ENCODE measurements at regions not wholly inside any gene's neighbourhood (a gene's known extent, or its start where the extent isn't known, plus 50 kb on each side); places are given as distances from the start of the nearest gene placed in this dataset.

DNA sequence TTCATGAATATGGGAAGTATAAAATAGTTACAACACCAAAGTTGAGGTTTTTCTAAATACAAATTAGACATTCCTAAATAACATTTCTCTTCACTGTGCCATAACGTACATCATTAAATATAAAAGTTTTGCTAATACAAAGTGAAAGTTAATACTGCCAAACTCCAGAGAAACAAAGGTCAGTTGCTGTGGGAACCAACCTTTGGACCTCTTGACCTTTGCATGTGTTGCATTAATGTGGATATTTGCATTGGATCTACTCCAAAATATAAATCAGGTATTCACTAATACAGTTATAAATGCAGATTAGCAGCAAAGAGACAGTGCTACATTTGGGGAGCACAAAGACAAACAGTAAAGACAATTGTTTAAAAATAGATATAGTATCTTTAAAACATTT lies 366.0 kb upstream of the USP15 start:
- H3K36me3 ChIP-seq (ENCODE audit: control insufficient read depth, insufficient read depth, low read length), result no peaks in the 10 kb centered on the region
- no peak overlapping the region for H3K4me3 ChIP-seq (ENCODE audit: low read depth, low read length)
- no peaks in the 10 kb centered on the region for H3K27me3 ChIP-seq (ENCODE audit: control insufficient read depth, insufficient read depth, low read length)
- Mint-ChIP-seq H3K27ac (no peak overlapping the region), H3K4me1 (peaks cover 0 to 3% (median 0%) of the 10 kb centered on the region in 4 donors), H3K4me3 (no peak overlapping the region), H3K9me3 (peaks cover 4 to 11% (median 8%) of the 10 kb centered on the region in 7 donors), H3K27me3 (peaks cover 4% of the 10 kb centered on the region), H3K36me3 (peaks cover 5% of the 10 kb centered on the region)
- no peak overlapping the region for H3K27ac ChIP-seq (ENCODE audit: insufficient read depth, low read length, poor library complexity, severe bottlenecking)
- no peaks in the 10 kb centered on the region for H3K4me1 ChIP-seq (ENCODE audit: control insufficient read depth, insufficient read depth, low read length, poor library complexity, severe bottlenecking)
- ATAC-seq (ENCODE audit: low read depth in 2 of 2), result no peak
- peaks cover 3 to 14% of the 10 kb centered on the region in 2 experiments for H3K9me3 ChIP-seq (ENCODE audit: control insufficient read depth in 2 of 2, low read length in 2 of 2)
- DNase-seq, result no peak

- no peak overlapping the region for H3K4me3 ChIP-seq (ENCODE audit: low read depth, low read length)
- Mint-ChIP-seq H3K36me3 (peaks cover 5% of the 10 kb centered on the region), H3K4me3 (no peak overlapping the region), H3K9me3 (peaks cover 5 to 16% (median 9%) of the 10 kb centered on the region in 7 donors), H3K4me1 (peaks cover 0 to 3% (median 0%) of the 10 kb centered on the region in 4 donors), H3K27ac (no peak overlapping the region), H3K27me3 (no peaks in the 10 kb centered on the region)
- H3K27ac ChIP-seq (ENCODE audit: insufficient read depth, low read length, poor library complexity, severe bottlenecking), result no peak overlapping the region
- H3K27me3 ChIP-seq (ENCODE audit: control insufficient read depth, insufficient read depth, low read length), result no peaks in the 10 kb centered on the region
- no peak for ATAC-seq (ENCODE audit: low read depth in 2 of 2)
- H3K36me3 ChIP-seq (ENCODE audit: control insufficient read depth, insufficient read depth, low read length), result no peaks in the 10 kb centered on the region
- DNase-seq, result no peak
- peaks cover 3 to 14% of the 10 kb centered on the region in 2 experiments for H3K9me3 ChIP-seq (ENCODE audit: control insufficient read depth in 2 of 2, low read length in 2 of 2)
- no peaks in the 10 kb centered on the region for H3K4me1 ChIP-seq (ENCODE audit: control insufficient read depth, insufficient read depth, low read length, poor library complexity, severe bottlenecking)
These were observed 363.8 kb upstream of the USP15 start for GRCh38 chr12:61896436-61896835.

DNA sequence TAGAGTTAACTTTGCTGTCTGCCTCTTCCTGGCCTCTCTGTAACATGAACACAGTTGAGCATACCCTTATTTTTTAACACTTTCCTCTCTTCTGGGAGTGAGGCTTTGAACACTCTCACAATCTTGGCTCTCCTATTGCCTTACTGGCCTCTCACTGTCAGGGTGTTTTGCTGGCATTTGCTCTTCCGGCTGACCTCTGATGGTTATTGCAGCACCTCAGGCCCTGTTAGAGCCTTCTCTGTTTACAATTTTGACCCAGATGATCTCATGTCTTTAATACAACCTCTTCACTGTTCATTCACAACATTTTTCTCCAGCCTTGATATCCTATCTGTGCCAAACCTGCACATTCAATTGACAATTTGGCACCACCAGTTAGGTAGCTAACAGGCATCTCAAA lies 357.8 kb upstream of the USP15 start:
- H3K4me1 Mint-ChIP-seq, result peaks cover 0 to 5% (median 0%) of the 10 kb centered on the region in 4 donors
- H3K27me3 ChIP-seq (ENCODE audit: control insufficient read depth, insufficient read depth, low read length), result no peaks in the 10 kb centered on the region
- DNase-seq, result no peak
- no peaks in the 10 kb centered on the region for H3K36me3 ChIP-seq (ENCODE audit: control insufficient read depth, insufficient read depth, low read length)
- H3K9me3 ChIP-seq (ENCODE audit: control insufficient read depth in 2 of 2, low read length in 2 of 2), result peaks cover 3 to 14% of the 10 kb centered on the region in 2 experiments
- no peak overlapping the region for H3K4me3 ChIP-seq (ENCODE audit: low read depth, low read length)
- H3K27me3 Mint-ChIP-seq, result no peaks in the 10 kb centered on the region
- no peak overlapping the region for H3K4me3 Mint-ChIP-seq
- ATAC-seq (ENCODE audit: low read depth in 2 of 2), result no peak
- H3K4me1 ChIP-seq (ENCODE audit: control insufficient read depth, insufficient read depth, low read length, poor library complexity, severe bottlenecking), result no peaks in the 10 kb centered on the region
- peak overlapping the region in 2 of 3 donors; percentile 2 to 3 for H3K27ac Mint-ChIP-seq
- H3K36me3 Mint-ChIP-seq, result peaks cover 10% of the 10 kb centered on the region
- no peak overlapping the region for H3K27ac ChIP-seq (ENCODE audit: insufficient read depth, low read length, poor library complexity, severe bottlenecking)
- peaks cover 2 to 18% (median 11%) of the 10 kb centered on the region in 7 donors for H3K9me3 Mint-ChIP-seq

GRCh38 chr12:61911113-61911512 lies 349.1 kb upstream of the USP15 start:
- H3K4me1 Mint-ChIP-seq, result peaks cover 0 to 3% (median 0%) of the 10 kb centered on the region in 4 donors
- peaks cover 0 to 10% (median 4%) of the 10 kb centered on the region in 7 donors for H3K9me3 Mint-ChIP-seq
- no peak overlapping the region for H3K4me3 Mint-ChIP-seq
- no peaks in the 10 kb centered on the region for H3K27me3 Mint-ChIP-seq
- Histone ChIP-seq H3K4me1 (ENCODE audit: control insufficient read depth, insufficient read depth, low read length, poor library complexity, severe bottlenecking) (no peaks in the 10 kb centered on the region), H3K27ac (ENCODE audit: insufficient read depth, low read length, poor library complexity, severe bottlenecking) (no peak overlapping the region), H3K27me3 (ENCODE audit: control insufficient read depth, insufficient read depth, low read length) (no peaks in the 10 kb centered on the region), H3K9me3 (ENCODE audit: control insufficient read depth in 2 of 2, low read length in 2 of 2) (no peaks in the 10 kb centered on the region), H3K36me3 (ENCODE audit: control insufficient read depth, insufficient read depth, low read length) (no peaks in the 10 kb centered on the region), H3K4me3 (ENCODE audit: low read depth, low read length) (no peak overlapping the region)
- peaks cover 12% of the 10 kb centered on the region for H3K36me3 Mint-ChIP-seq
- ATAC-seq (ENCODE audit: low read depth in 2 of 2) (no peak), DNase-seq (no peak)
- no peak overlapping the region for H3K27ac Mint-ChIP-seq

GRCh38 chr12:61915420-61915819 lies 344.8 kb upstream of the USP15 start:
- no peak overlapping the region for H3K27ac Mint-ChIP-seq
- H3K9me3 Mint-ChIP-seq, result peaks cover 0 to 10% (median 0%) of the 10 kb centered on the region in 7 donors
- no peaks in the 10 kb centered on the region for H3K27me3 Mint-ChIP-seq
- H3K4me3 Mint-ChIP-seq, result no peak overlapping the region
- H3K27me3 ChIP-seq (ENCODE audit: control insufficient read depth, insufficient read depth, low read length), result no peaks in the 10 kb centered on the region
- no peak for ATAC-seq (ENCODE audit: low read depth in 2 of 2)
- H3K4me1 Mint-ChIP-seq, result peaks cover 0 to 3% (median 1%) of the 10 kb centered on the region in 4 donors
- no peak overlapping the region for H3K4me3 ChIP-seq (ENCODE audit: low read depth, low read length)
- no peak for DNase-seq
- H3K36me3 Mint-ChIP-seq, result no peaks in the 10 kb centered on the region
- H3K27ac ChIP-seq (ENCODE audit: insufficient read depth, low read length, poor library complexity, severe bottlenecking), result no peak overlapping the region
- H3K4me1 ChIP-seq (ENCODE audit: control insufficient read depth, insufficient read depth, low read length, poor library complexity, severe bottlenecking), result no peaks in the 10 kb centered on the region
- no peaks in the 10 kb centered on the region for H3K36me3 ChIP-seq (ENCODE audit: control insufficient read depth, insufficient read depth, low read length)
- no peaks in the 10 kb centered on the region for H3K9me3 ChIP-seq (ENCODE audit: control insufficient read depth in 2 of 2, low read length in 2 of 2)

- ATAC-seq (ENCODE audit: low read depth in 2 of 2) (no peak), DNase-seq (no peak)
- Histone ChIP-seq H3K27me3 (ENCODE audit: control insufficient read depth, insufficient read depth, low read length) (no peaks in the 10 kb centered on the region), H3K9me3 (ENCODE audit: control insufficient read depth in 2 of 2, low read length in 2 of 2) (no peaks in the 10 kb centered on the region), H3K27ac (ENCODE audit: insufficient read depth, low read length, poor library complexity, severe bottlenecking) (no peak overlapping the region), H3K36me3 (ENCODE audit: control insufficient read depth, insufficient read depth, low read length) (no peaks in the 10 kb centered on the region), H3K4me3 (ENCODE audit: low read depth, low read length) (no peak overlapping the region), H3K4me1 (ENCODE audit: control insufficient read depth, insufficient read depth, low read length, poor library complexity, severe bottlenecking) (no peaks in the 10 kb centered on the region)
- peaks cover 0 to 10% (median 4%) of the 10 kb centered on the region in 4 donors for H3K4me1 Mint-ChIP-seq
- H3K4me3 Mint-ChIP-seq, result no peak overlapping the region
- H3K27me3 Mint-ChIP-seq, result no peaks in the 10 kb centered on the region
- peaks cover under 1 to 11% (median 5%) of the 10 kb centered on the region in 7 donors for H3K9me3 Mint-ChIP-seq
- H3K27ac Mint-ChIP-seq, result no peak overlapping the region
- H3K36me3 Mint-ChIP-seq, result peaks cover 4% of the 10 kb centered on the region
These were observed 343.4 kb upstream of the USP15 start for GRCh38 chr12:61916831-61917230.

DNA sequence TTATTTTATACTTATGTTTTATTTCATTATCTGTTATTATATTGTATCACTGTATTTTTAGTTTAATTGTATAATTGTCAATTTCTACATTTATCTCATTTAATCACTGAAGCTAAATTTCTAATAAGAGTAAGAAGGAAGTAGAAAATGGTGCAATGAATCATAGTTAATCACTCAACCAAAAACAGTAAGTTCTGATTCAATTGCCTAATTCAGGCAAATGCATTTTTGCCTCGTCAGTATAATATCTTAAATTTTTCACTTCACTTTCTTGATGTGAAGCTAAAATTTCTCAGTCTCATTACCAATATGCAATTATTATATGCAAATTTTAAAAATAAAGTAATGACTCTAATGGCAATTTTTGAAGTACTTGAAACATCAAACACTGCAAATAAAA lies 340.5 kb upstream of the USP15 start:
- no peaks in the 10 kb centered on the region for H3K4me1 ChIP-seq (ENCODE audit: control insufficient read depth, insufficient read depth, low read length, poor library complexity, severe bottlenecking)
- no peaks in the 10 kb centered on the region for H3K27me3 Mint-ChIP-seq
- no peak overlapping the region for H3K27ac Mint-ChIP-seq
- no peak overlapping the region for H3K4me3 ChIP-seq (ENCODE audit: low read depth, low read length)
- peaks cover 0 to 7% (median 5%) of the 10 kb centered on the region in 4 donors for H3K4me1 Mint-ChIP-seq
- DNase-seq (no peak), ATAC-seq (ENCODE audit: low read depth in 2 of 2) (no peak)
- no peak overlapping the region for H3K4me3 Mint-ChIP-seq
- peaks cover 3 to 17% (median 10%) of the 10 kb centered on the region in 7 donors for H3K9me3 Mint-ChIP-seq
- H3K36me3 Mint-ChIP-seq, result peaks cover 8% of the 10 kb centered on the region
- no peak overlapping the region for H3K27ac ChIP-seq (ENCODE audit: insufficient read depth, low read length, poor library complexity, severe bottlenecking)
- H3K27me3 ChIP-seq (ENCODE audit: control insufficient read depth, insufficient read depth, low read length), result no peaks in the 10 kb centered on the region
- peaks cover 0 to 5% of the 10 kb centered on the region in 2 experiments for H3K9me3 ChIP-seq (ENCODE audit: control insufficient read depth in 2 of 2, low read length in 2 of 2)
- no peaks in the 10 kb centered on the region for H3K36me3 ChIP-seq (ENCODE audit: control insufficient read depth, insufficient read depth, low read length)

DNA sequence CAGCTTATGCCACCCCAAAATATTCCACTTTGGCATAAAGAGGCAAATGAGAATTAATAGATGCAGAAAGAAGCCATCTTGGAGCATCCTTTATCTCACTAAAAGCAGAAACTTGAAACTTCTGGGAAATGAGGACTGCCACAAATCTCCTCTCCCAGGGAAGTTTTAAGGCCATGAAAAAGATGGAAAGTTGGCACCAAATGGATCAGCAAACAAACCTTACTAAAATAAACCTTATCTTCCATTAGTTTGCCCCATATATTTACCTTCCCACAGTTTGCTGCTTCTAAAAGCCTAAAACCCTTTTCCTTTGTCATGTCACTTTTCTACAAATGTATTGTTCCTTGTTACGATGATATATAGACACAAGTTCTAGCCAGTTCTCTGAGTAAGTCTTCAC lies 340.0 kb upstream of the USP15 start:
- H3K4me1 Mint-ChIP-seq, result peaks cover 0 to 7% (median 5%) of the 10 kb centered on the region in 4 donors
- H3K9me3 Mint-ChIP-seq, result peaks cover 3 to 18% (median 15%) of the 10 kb centered on the region in 7 donors
- H3K27ac Mint-ChIP-seq, result no peak overlapping the region
- Histone ChIP-seq H3K36me3 (ENCODE audit: control insufficient read depth, insufficient read depth, low read length) (no peaks in the 10 kb centered on the region), H3K9me3 (ENCODE audit: control insufficient read depth in 2 of 2, low read length in 2 of 2) (peaks cover 0 to 7% of the 10 kb centered on the region in 2 experiments), H3K27me3 (ENCODE audit: control insufficient read depth, insufficient read depth, low read length) (no peaks in the 10 kb centered on the region), H3K4me1 (ENCODE audit: control insufficient read depth, insufficient read depth, low read length, poor library complexity, severe bottlenecking) (no peaks in the 10 kb centered on the region), H3K27ac (ENCODE audit: insufficient read depth, low read length, poor library complexity, severe bottlenecking) (no peak overlapping the region), H3K4me3 (ENCODE audit: low read depth, low read length) (no peak overlapping the region)
- no peak overlapping the region for H3K4me3 Mint-ChIP-seq
- no peaks in the 10 kb centered on the region for H3K27me3 Mint-ChIP-seq
- peaks cover 8% of the 10 kb centered on the region for H3K36me3 Mint-ChIP-seq
- DNase-seq (no peak), ATAC-seq (ENCODE audit: low read depth in 2 of 2) (no peak)
